EH (cell line): ENCODE measurements at regions not wholly inside any gene's neighbourhood (a gene's known extent, or its start where the extent isn't known, plus 50 kb on each side); places are given as distances from the start of the nearest gene placed in this dataset.

ENCODE experiments used
- DNase-seq: peaks from one replicate; pipeline ENCODE4 v3.0.0-alpha.2; 2015; ENCODE audit warnings: low read depth

DNA sequence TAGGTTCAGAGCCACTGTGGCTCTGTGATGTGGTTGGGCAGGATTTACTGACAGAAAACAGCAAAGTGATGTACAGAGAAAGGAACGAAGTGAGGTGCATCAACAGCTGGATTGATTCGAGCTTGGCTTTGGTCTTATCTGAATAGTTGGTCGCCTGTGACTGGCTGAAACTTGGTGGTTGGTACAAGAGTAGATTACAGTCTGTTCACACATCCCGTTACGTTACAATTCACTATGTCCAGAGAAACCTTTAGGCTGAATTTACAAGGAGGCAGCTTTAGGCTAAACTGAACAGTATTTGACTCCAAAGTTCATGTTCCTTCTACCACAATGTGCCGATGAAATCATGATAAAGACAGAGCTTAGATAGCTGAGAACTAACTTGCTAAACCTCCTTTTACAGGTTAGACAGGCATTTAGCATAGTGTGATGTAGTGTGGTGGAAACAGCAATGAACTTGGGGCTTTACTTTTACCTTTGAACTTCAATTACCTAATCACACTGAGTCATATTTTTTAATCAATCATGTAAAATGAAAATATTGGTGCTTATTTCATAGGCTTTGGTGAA is 210.2 kb upstream of the PUM3 start:
- DNase-seq = no peak

DNA sequence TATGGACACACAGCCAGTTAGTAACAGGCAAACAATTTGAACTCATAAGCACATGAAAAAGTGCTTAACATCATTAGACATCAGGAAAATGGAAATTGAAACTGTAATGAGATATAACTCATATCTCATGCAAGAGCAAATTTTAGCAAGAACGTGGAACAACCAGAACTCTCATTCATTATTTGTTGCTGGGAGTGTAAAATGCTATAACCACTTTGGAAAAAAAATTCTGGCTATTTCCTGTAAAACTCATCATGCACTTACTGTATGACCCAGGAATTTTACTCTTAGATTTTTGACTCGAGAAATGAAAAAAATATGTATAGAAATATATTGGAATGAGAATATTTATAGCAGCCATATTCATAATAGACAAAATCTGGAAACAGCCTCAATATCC is 205.7 kb upstream of the PUM3 start:
- peak; percentile 60 for DNase-seq

DNA sequence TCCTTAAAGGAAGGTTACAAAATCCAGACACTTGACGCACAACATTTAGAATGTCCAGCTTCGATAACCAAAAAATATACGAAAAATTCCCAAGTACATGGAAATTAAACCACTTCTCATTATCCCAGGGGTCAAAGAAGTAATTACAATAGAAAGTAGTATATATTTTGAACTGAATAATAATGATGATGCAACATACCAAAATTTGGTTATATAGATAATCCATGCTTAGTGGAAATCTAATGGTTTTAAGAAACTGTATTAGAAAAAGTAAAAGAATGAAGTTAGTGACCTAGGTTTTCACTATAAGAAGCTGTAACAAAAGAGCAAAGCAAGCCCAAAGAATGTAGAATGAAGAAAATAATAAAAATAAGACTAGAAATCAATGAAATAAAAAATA is 204.0 kb upstream of the PUM3 start:
- DNase-seq = no peak

DNA sequence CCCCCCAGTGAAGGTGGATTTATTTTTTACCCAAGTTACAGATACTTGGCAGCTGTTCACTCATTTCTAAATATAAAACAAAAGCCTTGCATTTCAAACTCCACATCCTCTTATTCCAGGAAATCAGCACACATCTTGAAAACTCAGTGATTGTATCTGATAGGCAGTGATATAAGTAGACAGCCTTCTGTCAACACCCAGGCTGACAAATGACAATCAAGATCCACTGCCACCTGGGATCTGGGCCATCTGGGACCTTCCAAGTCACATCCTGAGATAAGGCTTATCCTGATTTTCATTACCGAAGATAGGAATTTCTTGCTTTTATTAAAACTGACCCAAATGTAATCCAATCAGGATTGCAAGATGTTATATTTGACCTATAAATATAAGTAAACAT is 201.3 kb upstream of the PUM3 start:
- peak; percentile 4 for DNase-seq

DNA sequence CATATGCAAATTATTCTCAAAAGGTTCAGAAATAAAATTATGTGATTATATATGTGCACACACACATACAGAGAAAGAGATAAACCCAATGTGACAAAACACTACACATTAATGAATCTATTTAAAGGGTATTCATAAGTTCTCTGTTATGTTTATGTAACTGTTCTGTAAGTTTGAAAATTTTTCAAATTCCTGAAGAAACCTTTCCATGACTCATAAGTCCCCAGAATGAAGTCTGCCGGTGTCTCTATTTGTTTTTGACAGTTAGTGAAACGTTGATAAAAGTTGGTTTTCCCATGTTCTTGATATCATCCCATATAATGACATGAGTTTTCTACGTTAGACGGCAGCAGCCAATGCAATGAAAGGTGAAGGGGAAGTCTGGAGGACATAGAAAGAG is 199.5 kb upstream of the PUM3 start:
- peak; percentile 79 for DNase-seq

DNA sequence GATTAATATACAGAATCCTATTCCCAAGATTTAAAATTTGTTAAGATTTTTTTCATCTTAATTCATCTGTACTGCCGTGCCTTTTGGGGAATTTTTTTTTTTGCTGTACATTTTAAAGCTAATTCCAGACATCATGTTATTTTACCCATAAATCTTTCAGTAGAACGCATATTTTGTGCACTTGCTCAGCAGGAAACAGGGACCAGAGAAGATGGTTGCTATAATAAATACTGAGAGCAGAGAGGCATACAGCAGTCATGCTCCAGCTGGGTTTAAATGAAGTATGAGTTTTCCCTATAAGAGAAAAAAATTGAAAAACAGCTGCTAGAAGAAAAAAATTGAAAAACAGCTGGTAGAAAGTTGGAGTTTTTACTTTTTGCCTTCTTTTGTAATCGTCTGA is 196.9 kb upstream of the PUM3 start:
- peak; percentile 84 for DNase-seq

DNA sequence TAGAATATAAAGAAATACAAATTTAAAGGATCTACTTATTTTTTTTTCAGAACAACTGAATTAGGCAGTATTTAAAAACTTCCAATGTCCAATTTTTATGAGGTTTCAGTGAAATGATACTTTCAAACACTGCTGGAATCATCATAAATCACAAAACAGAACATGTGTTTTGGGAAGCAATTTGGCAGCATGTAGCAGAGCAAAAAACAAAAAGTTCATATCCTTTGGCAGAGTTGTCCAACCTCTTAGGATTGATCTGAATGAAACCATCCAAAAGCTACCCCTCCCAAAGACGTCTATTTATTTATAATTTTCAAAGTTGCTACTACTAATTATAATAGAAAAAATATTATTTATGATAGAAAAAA is 192.4 kb upstream of the PUM3 start:
- DNase-seq = no peak

DNA sequence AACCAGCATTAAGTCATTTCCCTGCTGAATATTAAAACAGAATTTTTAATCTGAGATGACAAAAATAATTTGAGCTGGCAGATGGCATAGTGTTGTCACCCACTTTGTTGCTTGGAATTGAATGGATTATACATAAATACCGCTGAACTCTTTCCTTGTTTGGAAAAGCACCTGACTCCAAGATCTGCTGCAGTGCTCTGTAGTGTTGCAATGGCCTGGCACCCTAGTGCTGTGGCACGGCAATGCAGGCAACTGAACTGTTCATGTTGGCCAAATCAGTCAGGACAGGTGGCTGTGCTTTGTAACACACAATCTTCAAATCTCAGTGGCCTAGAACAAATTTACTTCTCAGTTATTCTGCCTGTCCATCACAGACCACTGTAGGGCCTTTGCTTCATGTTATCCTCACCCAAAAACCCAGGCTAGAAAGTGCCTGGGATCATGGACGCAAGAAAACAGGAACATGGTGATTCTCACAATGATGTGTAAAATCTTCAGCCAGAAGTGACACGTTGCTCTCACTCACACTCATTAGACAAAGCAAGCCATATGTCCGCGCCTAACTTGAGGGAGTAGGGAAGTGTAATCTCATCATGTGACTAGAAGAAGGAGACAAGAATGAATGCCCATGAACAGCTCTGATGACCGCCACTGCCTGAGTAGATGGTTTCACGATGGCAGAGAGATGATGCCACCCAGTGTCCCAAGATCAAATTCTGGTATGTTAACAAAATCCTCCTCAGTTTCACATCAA is 191.9 kb upstream of the PUM3 start:
- DNase-seq = no peak

DNA sequence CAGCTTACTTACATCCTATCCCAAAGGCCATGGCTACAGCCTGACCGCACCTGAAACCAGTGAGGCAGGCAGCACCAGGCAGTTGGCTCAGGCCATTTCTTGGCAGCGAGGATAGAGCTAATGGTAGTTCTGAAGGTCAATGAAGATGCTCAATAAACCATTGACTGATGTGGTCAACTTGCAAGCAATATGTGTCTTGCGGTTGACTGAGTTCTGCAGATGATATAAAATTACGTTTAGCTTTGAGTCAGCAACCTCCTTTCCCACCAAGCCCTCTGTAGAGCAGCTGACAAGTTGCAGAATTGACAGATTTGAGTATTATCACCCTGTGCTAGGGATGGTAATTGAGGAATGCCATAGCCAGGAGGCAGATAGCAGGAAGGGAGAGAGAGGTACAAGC is 189.0 kb upstream of the PUM3 start:
- no peak for DNase-seq

DNA sequence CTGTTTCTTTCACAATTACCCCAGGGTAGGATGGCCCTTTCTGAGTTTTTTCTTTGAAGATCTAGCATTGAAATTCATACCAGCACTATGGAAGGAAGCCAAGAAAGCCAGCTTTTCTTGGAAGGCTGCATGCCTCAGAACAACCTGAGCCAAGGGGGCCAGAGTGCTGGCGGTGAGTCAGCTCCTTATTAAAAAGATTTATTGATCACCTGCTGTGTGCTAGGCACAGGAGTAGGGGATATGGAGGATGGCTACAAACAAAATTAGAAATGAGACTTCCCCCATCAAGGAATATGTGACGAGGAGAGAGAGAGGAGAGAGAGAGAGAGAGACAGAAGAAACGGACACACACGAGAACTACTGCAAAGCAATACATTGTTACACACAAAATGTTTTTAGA is 184.6 kb upstream of the PUM3 start:
- DNase-seq = no peak

DNA sequence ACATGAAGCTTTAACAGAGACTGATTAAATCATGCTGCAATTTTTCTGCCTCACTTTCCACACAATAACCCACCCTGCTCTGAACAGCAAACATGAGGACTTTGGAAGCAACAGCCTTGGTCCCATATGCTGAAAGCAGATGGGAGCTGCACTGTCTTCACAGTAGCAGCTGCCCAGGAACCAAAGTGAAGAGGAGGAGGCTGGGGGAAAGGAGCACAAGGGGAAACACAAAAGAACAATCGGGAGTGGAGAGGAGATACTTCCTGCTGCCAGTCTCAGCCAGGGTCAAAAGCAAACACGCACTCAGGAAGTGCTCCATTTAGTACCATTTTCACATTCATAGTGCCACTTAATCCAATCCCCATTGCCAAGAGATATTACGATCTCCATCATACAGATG is 183.3 kb upstream of the PUM3 start:
- DNase-seq = no peak

DNA sequence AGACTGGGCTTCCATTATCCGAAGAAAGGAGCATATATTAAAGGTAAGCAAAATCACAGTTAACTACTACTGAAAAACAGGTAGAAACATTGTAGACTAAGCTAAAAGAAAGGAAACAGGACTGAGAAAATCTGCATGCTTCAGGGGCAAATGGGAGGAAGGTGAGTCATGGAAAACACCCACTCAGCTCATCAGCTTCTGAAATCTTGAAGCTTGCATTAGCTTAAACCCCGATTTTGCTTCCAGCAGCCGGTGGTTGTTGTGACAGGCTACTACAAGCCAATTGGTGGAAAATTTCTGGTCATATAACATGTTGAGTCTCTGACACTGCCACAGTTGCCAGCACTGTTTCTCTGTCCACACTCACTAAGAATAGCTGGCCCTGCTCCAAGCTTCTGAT is 179.6 kb upstream of the PUM3 start:
- DNase-seq = no peak

DNA sequence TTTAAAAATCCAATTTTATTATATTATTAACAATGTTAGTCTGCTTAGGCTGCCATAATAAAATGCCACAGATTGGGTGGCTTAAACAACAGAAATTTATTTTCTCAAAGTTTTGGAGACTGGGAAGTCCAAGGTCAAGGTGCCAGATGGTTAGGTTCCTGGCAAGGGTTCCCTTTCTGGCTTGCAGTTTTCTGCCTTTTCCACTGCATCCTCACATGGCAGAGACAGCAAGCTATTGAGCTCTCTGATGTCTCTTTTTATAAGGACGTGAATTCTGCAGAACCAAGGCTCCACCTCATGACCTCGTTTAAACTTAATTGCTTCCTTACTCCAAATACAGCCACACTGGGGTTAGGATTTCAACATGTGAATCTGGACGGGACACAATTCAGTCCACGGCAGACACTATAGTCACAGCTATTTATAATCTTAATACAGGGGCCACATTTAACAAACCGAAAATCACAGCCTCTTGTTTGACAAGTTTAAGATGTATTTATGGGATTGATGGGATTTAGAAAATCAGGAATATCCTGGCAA is 174.9 kb upstream of the PUM3 start:
- peak; percentile 7 for DNase-seq

DNA sequence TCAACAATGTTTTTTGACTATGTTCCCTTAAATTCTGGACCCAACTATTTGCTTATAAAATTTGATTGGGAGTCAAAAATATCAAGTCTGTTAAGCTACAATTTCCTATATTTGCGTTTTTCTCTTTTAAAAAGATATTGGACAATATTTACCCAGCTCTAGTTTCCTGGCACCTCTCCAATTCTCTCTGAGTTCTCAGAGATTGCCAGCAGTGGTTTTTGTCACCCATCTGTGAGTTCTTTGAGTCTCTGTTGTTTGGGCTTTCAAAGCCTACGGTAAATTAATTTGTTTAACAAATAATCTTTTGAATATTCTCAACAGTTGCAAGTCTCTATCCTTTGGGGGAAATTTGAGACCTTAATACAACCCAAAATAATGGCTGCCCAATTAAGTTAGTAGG is 174.2 kb upstream of the PUM3 start:
- DNase-seq = no peak

DNA sequence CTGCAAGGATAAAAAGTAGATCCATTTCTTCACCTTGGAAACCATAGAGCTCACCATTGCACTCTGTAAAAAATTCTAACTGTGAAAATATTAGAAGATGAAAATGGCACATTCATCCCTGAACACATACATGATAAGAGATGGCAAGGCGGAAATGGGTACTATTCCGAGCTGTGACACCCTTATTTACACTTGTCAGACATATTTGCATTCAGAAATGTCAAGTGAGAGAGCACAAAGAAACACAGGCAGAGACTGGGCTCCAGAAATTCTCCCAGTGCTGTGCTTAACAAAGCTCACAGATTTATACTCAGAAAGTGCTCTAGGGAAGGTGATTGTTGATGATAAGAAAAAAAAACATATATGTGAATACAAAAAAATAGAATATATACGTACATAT is 170.3 kb upstream of the PUM3 start:
- no peak for DNase-seq

DNA sequence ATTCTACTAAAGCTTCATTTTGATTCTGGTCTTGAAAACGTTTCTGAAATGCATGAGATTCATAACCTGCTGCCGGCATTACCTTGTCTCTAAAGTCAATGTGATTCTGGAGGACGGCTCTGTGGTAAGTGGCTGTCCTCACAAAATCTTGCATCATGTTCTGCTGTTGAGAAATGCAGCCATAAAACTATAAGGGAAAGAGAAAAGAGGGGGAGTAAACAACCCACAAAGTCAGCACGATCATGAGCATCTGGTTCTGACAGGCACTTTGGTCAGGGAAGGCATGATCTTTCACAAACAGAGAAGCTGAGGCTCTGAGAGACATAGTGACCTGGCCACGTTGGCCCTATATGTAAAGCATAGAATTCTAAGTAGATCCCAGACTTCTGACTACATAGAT is 168.9 kb upstream of the PUM3 start:
- no peak for DNase-seq

DNA sequence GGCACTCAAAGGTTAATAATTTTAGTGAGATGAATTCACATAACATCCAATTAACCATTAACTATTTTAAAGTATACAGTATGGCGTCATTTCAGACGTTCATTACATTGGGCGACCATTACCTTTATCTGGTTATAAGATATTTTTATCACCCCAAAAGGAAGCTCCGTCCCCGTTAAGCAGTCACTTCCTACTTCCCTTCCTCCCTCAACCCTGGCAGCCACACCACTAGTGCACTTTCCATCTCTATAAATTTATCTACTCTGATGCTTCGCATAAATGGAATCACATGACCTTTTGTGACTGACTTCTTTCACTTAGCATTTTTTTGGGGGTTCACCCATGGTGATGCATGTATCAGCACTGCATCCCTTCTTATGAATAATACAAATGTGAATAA is 168.3 kb upstream of the PUM3 start:
- DNase-seq = no peak

DNA sequence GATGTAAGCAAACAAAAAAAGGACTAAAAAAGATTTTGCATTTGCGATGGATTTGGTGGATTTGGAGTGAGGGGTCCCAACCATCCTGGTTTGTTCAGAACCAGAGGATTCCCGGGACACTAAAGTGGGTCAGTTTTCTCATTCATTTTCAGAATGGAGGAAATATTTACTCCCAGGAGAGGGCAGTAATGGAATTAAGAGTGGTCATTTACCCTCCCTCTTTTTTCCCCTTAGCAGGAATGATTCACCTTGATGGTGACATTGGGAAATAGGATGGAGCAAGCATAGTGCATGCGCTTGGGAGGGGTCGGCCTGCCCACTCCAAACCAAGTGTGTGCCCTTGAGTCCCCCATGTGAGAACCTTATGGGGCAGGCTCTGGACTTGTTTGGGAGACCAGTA is 164.2 kb upstream of the PUM3 start:
- DNase-seq = no peak

DNA sequence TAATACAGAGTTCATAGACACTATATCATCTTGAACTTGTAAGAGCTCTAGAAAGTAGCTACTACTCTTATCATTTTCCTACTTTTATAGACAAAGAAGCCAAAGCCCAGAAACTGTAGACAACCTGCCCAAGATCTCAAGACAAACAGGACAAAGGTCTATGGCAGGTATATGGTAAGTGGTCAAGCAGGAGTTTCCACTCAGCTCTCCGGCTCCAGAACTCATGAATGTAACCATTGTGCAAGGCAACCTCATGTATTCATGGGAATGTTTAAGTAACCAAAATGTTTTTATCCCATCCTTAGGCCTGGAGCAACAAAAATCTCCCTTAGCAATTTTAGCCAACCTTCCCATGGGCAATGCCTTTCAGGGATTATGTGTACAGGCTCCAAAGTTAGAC is 163.4 kb upstream of the PUM3 start:
- no peak for DNase-seq

DNA sequence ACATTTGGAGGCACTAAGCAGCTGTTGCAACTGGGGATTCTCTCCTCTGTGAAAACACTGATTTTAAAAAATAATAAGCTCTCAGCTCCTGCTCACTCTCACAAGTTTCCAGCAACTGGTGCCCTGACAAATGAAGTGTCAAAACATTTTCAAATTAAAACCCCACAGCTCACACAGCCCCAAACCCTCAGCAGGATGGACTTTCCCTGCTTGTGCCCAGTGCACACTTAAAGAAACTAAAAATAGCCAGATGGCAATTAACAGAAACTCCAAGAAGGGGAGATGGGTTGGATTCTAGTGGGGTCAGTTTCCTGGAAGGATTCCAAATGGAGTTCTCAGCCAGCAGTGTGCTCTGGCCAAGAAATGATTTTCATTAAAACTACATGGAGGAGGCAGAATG is 163.0 kb upstream of the PUM3 start:
- no peak for DNase-seq

DNA sequence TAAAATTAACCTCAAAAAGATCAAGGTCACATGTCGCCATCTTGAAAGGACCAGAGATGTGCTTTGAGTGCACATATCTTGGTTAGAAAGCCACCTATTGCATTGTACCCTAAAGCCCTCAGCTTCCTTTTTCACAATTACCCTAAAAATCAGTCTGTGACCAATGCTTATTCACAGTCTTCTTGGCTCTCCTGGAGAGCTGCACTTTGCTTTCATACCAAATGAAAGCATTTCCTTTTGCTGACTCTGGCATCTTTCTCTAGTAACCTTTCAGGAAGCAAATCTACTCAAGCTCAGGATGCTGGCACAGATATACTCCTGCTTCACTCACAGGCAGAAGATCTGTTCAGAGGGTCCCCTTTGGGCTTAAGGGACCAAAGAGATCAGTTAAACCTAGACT is 160.7 kb upstream of the PUM3 start:
- no peak for DNase-seq

DNA sequence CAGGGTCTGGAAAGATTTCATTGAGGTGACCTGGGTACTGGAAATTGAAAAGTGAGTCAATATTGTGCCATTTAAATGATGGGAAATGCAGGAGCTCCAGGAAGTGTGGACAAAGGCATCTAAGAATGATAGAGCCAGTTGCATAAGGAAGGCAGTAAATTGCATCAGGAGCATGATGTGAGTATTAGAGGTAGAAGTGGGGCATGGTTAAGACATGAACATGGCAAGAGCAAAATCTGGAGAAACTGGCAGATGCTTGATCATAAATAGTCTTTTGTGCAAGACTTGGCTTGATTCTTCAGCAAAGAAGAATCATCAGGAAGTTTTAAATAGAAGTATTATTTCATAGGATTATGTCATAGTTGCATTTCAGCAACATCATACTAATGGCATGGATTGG is 157.4 kb upstream of the PUM3 start:
- DNase-seq = no peak

DNA sequence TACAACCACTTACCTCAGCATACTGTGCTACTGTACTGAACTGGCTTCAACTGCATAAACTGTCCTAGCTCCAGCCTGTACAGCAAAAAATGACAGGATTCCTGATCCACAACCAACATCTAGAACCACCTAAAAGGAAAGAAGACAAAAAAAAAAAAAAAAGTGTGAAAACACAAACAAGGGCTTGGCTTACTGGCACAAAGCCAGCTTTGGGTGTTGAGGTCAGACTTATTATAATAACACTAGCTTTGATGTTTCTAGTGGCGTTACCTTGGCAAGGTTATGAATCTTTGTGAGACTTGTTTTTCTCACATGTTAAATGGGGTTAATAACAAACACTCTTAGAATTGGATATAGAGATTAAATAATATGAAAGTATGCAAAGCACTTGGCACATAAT is 148.5 kb upstream of the PUM3 start:
- no peak for DNase-seq

DNA sequence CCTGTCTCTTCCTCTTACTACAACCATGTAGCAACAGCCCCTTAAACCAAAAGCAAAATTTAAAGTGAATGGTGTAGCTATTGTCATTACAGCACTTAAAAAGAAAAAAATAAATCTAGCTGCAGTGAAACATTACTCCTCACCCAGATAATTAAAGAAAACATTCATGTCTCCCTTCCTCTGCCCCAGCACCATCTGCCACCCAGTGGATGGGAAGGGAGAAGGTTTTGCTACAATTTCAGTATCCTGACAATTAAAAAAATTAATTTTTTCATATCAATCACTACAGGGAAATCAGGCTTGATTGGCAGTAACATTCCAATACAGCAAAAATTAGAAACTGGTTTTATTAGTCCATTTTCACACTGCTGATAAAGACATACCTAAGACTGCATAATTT is 147.4 kb upstream of the PUM3 start:
- DNase-seq = no peak
